Kidney capillary endothelial cell (primary cell): ENCODE measurements at regions not wholly inside any gene's neighbourhood (a gene's known extent, or its start where the extent isn't known, plus 50 kb on each side); places are given as distances from the start of the nearest gene placed in this dataset.

Experiments used
- DNase-seq: peaks from one replicate; pipeline ENCODE4 v3.0.0-alpha.2; 2018; ENCODE audit warnings: low spot score

GRCh38 chr11:37762079-37762478, 1164.0 kb upstream of the RAG2 start:
- DNase-seq, result no peak

- no peak for DNase-seq
These were observed 1157.5 kb upstream of the RAG2 start for GRCh38 chr11:37755521-37755920.

GRCh38 chr11:37748641-37749040, 1150.6 kb upstream of the RAG2 start:
- no peak for DNase-seq

- DNase-seq, result no peak
These were observed 1149.1 kb upstream of the RAG2 start for GRCh38 chr11:37747121-37747520.

GRCh38 chr11:37727371-37727770, 1129.3 kb upstream of the RAG2 start:
- DNase-seq, result no peak

DNA sequence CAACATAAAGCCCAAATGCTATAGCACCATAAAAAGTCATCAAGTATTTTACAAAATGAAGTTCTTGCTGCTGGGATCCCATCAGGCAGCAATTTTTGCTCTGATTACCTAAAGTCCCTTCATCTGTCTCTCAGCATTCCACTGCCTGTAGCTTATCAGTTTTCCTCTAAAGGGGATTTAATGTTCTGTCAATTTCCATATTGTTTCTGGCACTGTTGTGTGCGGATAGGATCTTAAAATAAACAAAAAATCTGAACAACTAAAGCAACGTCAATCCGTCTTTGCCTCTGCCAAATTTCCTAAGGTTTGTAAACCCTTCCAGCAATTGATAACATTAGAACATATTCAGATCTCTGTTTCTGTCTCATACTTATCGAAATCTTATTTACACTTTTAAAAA, 1126.3 kb upstream of the RAG2 start:
- no peak for DNase-seq

DNA sequence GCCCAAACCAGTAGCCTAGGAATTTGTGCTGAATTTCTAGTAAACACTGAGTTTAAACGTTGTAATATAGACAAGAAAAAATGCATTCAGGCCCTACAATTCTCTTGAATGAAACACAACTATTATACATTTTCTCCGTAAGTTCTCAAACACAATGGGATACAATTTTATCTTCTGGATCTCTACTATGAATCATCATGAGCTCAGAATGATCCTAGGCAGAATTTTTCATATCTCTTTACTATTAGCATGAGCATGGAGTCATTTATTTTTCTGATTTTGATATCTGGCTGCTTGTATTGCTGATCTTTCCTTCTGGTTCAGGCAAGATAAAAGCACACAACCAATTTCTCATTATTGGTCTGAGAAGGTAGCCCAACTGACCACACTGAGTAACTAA, 1123.4 kb upstream of the RAG2 start:
- DNase-seq, result no peak

DNA sequence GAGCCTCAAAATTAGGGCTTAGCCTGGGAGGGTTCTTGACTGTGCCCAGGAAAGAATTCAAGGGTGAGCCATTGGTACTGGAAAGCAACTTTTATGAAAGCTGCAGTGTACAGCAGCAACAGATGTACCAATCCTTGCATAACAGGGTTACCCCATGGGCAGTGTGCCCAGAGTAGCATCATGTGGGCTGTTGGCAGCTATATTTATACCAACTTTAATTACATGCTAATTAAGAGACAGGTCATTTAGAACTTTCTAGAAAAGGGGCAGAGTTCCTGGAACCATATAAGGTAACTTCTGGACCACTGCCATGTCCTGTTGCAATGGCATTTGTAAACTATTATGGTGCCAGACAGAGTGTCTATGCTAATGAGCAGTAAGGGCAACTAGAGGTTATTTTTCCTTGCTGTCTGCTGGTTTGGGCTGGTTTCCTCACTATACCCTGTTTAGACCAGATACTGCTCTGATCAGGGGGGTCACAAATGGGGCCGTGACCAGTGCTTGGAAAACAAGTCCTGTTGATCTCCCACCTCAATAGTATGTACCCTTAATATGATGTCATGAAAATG, 1120.5 kb upstream of the RAG2 start:
- no peak for DNase-seq

DNA sequence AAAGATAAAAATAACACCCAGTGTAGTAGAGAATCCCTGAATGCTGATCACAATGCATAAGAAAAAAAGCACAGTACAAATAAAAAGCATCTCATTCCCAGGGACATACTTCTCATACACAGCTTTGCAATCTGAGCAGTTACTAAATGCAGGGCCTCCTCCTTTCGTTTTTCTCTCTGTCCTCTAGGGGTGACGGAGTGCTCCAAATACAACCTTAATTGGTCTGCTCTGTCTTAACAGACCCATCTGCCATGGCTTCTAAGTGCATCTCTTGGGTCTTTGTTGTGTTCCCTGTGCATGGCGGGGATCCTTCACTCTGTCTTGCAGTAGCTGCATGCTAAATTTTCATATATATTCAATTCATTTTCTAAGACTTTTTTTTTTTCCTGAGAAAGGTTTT, 1114.2 kb upstream of the RAG2 start:
- no peak for DNase-seq

DNA sequence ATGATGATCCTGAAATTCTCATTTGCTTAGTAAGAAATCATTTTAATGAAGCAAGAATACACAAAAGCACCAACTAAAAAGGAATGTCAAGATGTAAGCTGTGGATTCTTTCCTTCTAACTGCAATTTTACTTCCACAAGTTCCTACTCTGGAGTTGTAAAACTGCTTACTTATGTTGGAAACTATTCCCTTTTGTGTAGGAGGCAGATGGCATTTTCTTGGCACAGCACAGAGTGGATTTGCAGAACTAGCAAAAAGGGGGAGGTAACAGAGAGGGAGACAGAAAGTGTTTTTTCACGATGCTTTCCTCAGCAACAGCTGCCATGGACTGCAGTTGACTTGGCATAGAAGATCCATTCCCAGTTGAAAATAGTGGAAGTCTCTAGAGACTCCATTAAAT, 1112.0 kb upstream of the RAG2 start:
- DNase-seq, result no peak

- DNase-seq, result no peak
These were observed 1106.8 kb upstream of the RAG2 start for GRCh38 chr11:37704791-37705190.

- DNase-seq, result no peak
These were observed 1101.6 kb upstream of the RAG2 start for GRCh38 chr11:37699644-37700043.

DNA sequence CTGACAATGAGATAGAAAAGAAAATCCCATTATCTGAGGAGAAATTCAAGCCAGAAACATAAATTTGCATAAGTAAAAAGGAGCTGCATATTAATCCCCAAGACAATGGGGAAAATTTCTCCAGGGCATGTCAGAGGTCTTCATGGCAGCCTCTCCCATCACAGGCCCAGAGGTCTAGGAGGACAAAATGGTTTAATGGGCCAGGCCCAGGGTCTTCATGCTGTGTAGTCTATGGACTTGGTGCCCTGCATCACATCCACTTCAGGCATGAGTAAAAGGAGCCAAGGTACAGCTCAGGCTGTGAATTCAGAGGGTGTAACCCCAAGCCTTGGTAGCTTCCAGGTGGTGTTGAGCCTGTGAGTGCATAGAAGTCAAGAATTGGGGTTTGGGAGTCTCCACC, 1097.2 kb upstream of the RAG2 start:
- no peak for DNase-seq

DNA sequence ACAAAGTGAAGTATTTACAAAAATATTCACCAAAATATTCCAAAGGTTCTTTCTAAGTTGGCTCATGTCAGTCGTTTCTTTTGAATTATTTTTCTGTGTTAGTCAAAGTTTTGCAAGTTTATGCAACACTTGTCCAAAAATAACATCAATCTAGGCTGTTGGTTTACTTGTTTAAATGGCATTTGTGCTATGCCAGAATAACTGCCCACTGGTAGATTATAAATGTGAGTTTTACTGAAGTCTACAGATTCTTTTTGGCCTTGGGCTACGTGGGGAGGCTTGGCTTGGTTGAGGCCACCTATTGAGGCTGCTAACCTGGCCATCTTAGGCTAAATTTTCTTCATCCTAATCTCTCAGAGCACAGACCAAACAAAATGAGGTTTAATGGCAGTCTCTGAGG, 1091.9 kb upstream of the RAG2 start:
- no peak for DNase-seq

DNA sequence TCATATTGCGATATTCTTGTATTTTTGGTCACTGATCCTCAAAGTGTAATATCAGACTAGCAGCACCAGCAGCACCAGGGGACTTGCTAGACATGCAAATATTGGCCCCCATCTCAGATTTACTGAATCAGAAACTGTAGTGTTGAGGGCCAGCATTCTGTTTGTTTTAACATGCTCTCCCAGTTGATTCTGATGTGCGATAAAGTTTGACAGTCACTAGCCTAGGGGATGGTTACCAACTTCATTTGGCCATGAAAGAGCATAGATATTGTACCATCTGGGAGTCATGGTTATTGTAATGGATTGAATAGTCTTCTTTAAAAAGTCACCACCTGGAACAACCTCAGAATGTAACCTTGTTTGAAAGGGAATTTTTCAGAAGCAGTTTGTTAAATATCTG, 1090.4 kb upstream of the RAG2 start:
- no peak for DNase-seq

DNA sequence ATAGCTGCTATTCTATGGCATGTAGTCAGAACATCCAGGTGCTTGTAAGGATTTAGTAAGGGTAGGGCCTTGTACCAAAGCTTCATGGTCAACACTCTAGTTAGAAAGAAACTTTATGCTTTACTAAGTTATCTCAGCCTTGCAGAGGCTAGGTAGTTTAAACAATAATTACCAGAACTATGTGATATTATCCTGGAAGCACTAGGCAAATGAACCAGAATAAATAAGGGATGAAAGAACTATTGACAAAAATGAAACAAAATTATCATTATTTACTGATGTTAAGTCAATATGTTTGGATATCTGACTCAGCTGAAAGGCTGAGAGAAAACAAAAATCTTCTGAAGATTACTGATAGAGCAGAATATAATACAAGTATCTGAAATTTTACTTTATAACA, 1089.1 kb upstream of the RAG2 start:
- no peak for DNase-seq

GRCh38 chr11:37671321-37671720, 1073.3 kb upstream of the RAG2 start:
- no peak for DNase-seq

- no peak for DNase-seq
These were observed 1068.9 kb upstream of the RAG2 start for GRCh38 chr11:37666960-37667359.

- no peak for DNase-seq
These were observed 1059.6 kb upstream of the RAG2 start for GRCh38 chr11:37657645-37658044.

- DNase-seq, result no peak
These were observed 1049.7 kb upstream of the RAG2 start for GRCh38 chr11:37647767-37648166.

GRCh38 chr11:37643968-37644367, 1045.9 kb upstream of the RAG2 start:
- DNase-seq, result no peak

- no peak for DNase-seq
These were observed 1044.3 kb upstream of the RAG2 start for GRCh38 chr11:37642296-37642695.

DNA sequence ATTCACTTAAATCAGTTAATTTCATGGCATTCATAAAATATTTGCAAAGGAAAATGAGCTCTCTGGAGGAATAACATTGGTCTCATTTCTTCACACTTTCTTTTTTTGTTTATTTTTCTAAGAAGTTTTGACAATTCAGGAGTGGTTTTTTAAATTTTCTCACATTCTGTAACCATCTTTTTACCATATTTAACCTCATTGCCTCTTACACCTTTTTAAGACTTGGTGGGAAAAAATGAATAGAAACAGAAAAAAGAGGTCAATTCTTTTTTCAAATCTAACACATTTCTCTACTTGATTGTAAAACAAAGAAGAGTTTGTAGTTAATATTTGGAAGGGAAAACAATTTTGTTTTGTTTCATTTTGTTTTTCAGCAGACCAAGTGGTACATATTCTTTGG, 1034.7 kb upstream of the RAG2 start:
- no peak for DNase-seq

- no peak for DNase-seq
These were observed 1032.8 kb upstream of the RAG2 start for GRCh38 chr11:37630866-37631265.

DNA sequence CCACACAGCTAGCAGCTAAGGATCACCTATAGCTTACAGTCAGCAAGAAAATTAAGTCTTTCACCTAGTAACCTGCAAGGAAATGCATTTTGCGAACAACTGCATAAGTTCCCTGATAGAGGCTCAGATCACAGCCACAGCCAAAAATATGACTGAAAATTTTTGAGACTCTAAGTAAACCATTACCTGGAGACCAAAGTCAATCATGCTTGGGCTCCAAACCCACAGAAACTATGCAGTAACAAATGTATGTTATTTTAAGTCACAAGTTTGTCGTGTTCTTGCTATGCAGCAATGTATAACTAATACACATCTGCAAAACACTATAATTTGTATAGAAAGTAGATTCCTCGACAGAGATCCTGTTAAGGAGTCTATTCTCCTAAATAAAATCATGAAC, 1025.7 kb upstream of the RAG2 start:
- no peak for DNase-seq
